HCT116 (cell line): ENCODE measurements at regions not wholly inside any gene's neighbourhood (a gene's known extent, or its start where the extent isn't known, plus 50 kb on each side); places are given as distances from the start of the nearest gene placed in this dataset.

Experiments used
- ATAC-seq: fragments of 200-7000 bp; cut with Tn5 transposase; 2 replicates; pipeline ENCODE4 v1.9.1; 2020; ENCODE audit warnings: mild to moderate bottlenecking, moderate library complexity
- BruUV-seq: library from RNA; stranded (reverse); fragments of 400-500 nt; replicated peaks from 2 replicates; lab custom pipeline; 2021; lab: Mats Ljungman, UMichigan
- CTCF ChIA-PET: fragments of 300-600 bp; sonication (Branson Sonifier 250); formaldehyde crosslinking; loops from one replicate; lab custom pipeline; 2021; ENCODE audit warnings: antibody characterized with exemption; lab: Charles Lee
- POLR2A ChIA-PET: fragments of 300-600, 350-600 bp; sonication (Branson Sonifier 250); formaldehyde crosslinking; loops from one replicate; lab custom pipeline; 2021; ENCODE audit warnings: antibody characterized with exemption; lab: Charles Lee
- RAD21 ChIA-PET, 2 experiments: fragments of 300-600 bp; sonication (Branson Sonifier 250); formaldehyde crosslinking; loops; one replicate each; lab custom pipeline; 2023; ENCODE audit warnings: low total read pairs in 2 of 2; ENCODE audit not compliant: uncharacterized antibody in 2 of 2, unreplicated experiment in 2 of 2, low non-redundant PET in 1 of 2; lab: Charles Lee
- DNase-seq: peaks from one replicate; pipeline ENCODE4 v3.0.0-alpha.2; 2010; ENCODE audit warnings: low read depth, low spot score
- H2AFZ ChIP-seq: fragments of 200-600 bp; shearing (Covaris generic), sonication (generic); 2 replicates; pipeline ENCODE4 v1.6.1; 2017; ENCODE audit warnings: low read depth, mixed run types, mixed read lengths, antibody characterized with exemption, low read length; ENCODE audit not compliant: poor library complexity, severe bottlenecking
- H3K27ac ChIP-seq: 2 replicates; pipeline ENCODE4 v1.5.1; 2012; ENCODE audit warnings: low read depth, low read length
- H3K27me3 ChIP-seq: fragments of 200-600 bp; sonication (generic); 2 replicates; pipeline ENCODE4 v1.6.1; 2016; ENCODE audit warnings: mixed run types, low read length, mixed read lengths; ENCODE audit not compliant: insufficient read depth
- H3K36me3 ChIP-seq, 2 experiments: fragments of 200-500 bp in 1 of 2; fragments of 200-600 bp in 1 of 2; sonication (Bioruptor generic) in 1 of 2; sonication (generic) in 1 of 2; 2 replicates each; pipeline versions ENCODE4 v1.5.1 to v1.6.1; 2014 to 2016; ENCODE audit warnings: low read length in 2 of 2, inconsistent platforms in 1 of 2, mixed read lengths in 1 of 2, mixed run types in 1 of 2; ENCODE audit not compliant: insufficient read depth in 2 of 2, control insufficient read depth in 1 of 2
- H3K4me1 ChIP-seq, 2 experiments: fragments of 200-600 bp in 1 of 2; sonication (generic) in 1 of 2; 2 replicates each; pipeline versions ENCODE4 v1.5.1 to v1.6.1; 2012 to 2017; ENCODE audit warnings: low read length in 2 of 2, inconsistent platforms in 1 of 2, mild to moderate bottlenecking in 1 of 2, mixed read lengths in 1 of 2, mixed run types in 1 of 2, moderate library complexity in 1 of 2; ENCODE audit not compliant: insufficient read depth in 2 of 2, control insufficient read depth in 1 of 2
- H3K4me2 ChIP-seq: fragments of 200-600 bp; sonication (generic); 2 replicates; pipeline ENCODE4 v1.6.1; 2017; ENCODE audit warnings: mixed run types, low read length, mixed read lengths
- H3K4me3 ChIP-seq, 2 experiments: fragments of 200-600 bp in 1 of 2; sonication (generic) in 1 of 2; replicated peaks in 1 of 2; 2 replicates each; pipeline ENCODE4 v1.5.1; 2011 to 2016; ENCODE audit warnings: low read length in 2 of 2, control low read depth in 1 of 2, low read depth in 1 of 2, mild to moderate bottlenecking in 1 of 2, mixed read lengths in 1 of 2, mixed run types in 1 of 2
- H3K79me2 ChIP-seq: fragments of 200-600 bp; sonication (generic); 2 replicates; pipeline ENCODE4 v1.6.1; 2017; ENCODE audit warnings: mild to moderate bottlenecking, mixed run types, low read length, moderate library complexity, mixed read lengths; ENCODE audit not compliant: insufficient read depth
- H3K9ac ChIP-seq: fragments of 200-600 bp; sonication (generic); 2 replicates; pipeline ENCODE4 v1.6.1; 2016; ENCODE audit warnings: low read length, mixed read lengths
- H3K9me2 ChIP-seq: fragments of 200-600 bp; sonication (generic), shearing (Covaris generic); 2 replicates; pipeline ENCODE4 v1.6.1; 2017; ENCODE audit warnings: mixed run types, mild to moderate bottlenecking, moderate library complexity; ENCODE audit not compliant: insufficient read depth
- H3K9me3 ChIP-seq, 2 experiments: fragments of 200-500 bp in 1 of 2; fragments of 200-600 bp in 1 of 2; sonication (Bioruptor generic) in 1 of 2; sonication (generic) in 1 of 2; 2 replicates each; pipeline ENCODE4 v1.6.1; 2014 to 2017; ENCODE audit warnings: low read length in 2 of 2, mixed read lengths in 2 of 2, inconsistent platforms in 1 of 2, low read depth in 1 of 2, mild to moderate bottlenecking in 1 of 2, mixed run types in 1 of 2, moderate library complexity in 1 of 2; ENCODE audit not compliant: control insufficient read depth in 1 of 2, insufficient read depth in 1 of 2
- H4K20me1 ChIP-seq: fragments of 200-600 bp; sonication (generic), shearing (Covaris generic); 2 replicates; pipeline ENCODE4 v1.6.1; 2017; ENCODE audit warnings: mixed run types, mild to moderate bottlenecking, moderate library complexity; ENCODE audit not compliant: insufficient read depth
- CBX3 ChIP-seq: IDR thresholded peaks from 2 replicates; pipeline ENCODE4 v1.6.1; 2012; ENCODE audit warnings: low read depth
- EGR1 ChIP-seq: IDR thresholded peaks from 2 replicates; pipeline ENCODE4 v1.6.1; 2012; ENCODE audit warnings: low read depth
- FOSL1 ChIP-seq: IDR thresholded peaks from 2 replicates; pipeline ENCODE4 v1.6.1; 2012; ENCODE audit warnings: low read depth
- SIN3A ChIP-seq: IDR thresholded peaks from 2 replicates; pipeline ENCODE4 v1.6.1; 2012; ENCODE audit warnings: low read depth
- YY1 ChIP-seq: IDR thresholded peaks from 2 replicates; pipeline ENCODE4 v1.6.1; 2011; ENCODE audit warnings: low read length, low read depth, moderate library complexity, mild to moderate bottlenecking; ENCODE audit not compliant: insufficient replicate concordance; ENCODE audit errors: extremely low read depth
- ZFX ChIP-seq: fragments of 450-650 bp; IDR thresholded peaks from 2 replicates; pipeline ENCODE4 v1.6.1; 2017
- intact Hi-C: fragments of 100-400 bp; cut with micrococcal nuclease; formaldehyde crosslinking; loops from 2 replicates; pipeline ENCODE4 v1.10.0; 2022
- TF ChIP-seq, protein P1 (sequence below): IDR thresholded peaks from 2 replicates; pipeline ENCODE4 v1.6.1; 2011; ENCODE audit warnings: mild to moderate bottlenecking, low read length, moderate library complexity; ENCODE audit not compliant: insufficient replicate concordance; ENCODE audit errors: extremely low read depth
- TF ChIP-seq, protein P2 (sequence below): IDR thresholded peaks from 2 replicates; pipeline ENCODE4 v1.6.1; 2012

GRCh38 chr10:2201534-2202099 lies 464.3 kb upstream of the ADARB2 start:
- H3K9me3 ChIP-seq: peaks cover 7 to 19% of the 10 kb centered on the region in 2 experiments; a peak in 2 of 4 replicates
- DNase-seq (no peak), ATAC-seq (no peak)
- ChIA-PET CTCF (no interaction called here), POLR2A (no interaction called here), RAD21 (no interaction called here)
- H3K4me1 ChIP-seq: no peaks in the 10 kb centered on the region
- no peaks in the 10 kb centered on the region for H4K20me1 ChIP-seq
- no peak overlapping the region for H3K27ac ChIP-seq
- H3K4me3 ChIP-seq: no peak overlapping the region
- no TSS peak for BruUV-seq
- no peaks in the 10 kb centered on the region for H3K9me2 ChIP-seq
- H3K36me3 ChIP-seq: no peaks in the 10 kb centered on the region
- H2AFZ ChIP-seq: no peak overlapping the region
- intact Hi-C loops: no loop called here
- no peaks in the 10 kb centered on the region for H3K79me2 ChIP-seq
- H3K27me3 ChIP-seq: no peaks in the 10 kb centered on the region
- TF ChIP-seq EGR1 (no peak), YY1 (no peak)
- H3K4me2 ChIP-seq: no peak overlapping the region
- H3K9ac ChIP-seq: no peak overlapping the region

GRCh38 chr10:2197663-2198062 lies 460.3 kb upstream of the ADARB2 start:
- RAD21 ChIA-PET: no interaction called here

More at GRCh38 chr10:2197663-2198062, 460.3 kb upstream of the ADARB2 start:
- Histone ChIP-seq H2AFZ (no peak overlapping the region), H3K27me3 (no peaks in the 10 kb centered on the region), H3K4me1 (no peaks in the 10 kb centered on the region), H3K4me3 (no peak overlapping the region), H3K79me2 (no peaks in the 10 kb centered on the region), H3K27ac (no peak overlapping the region), H3K36me3 (no peaks in the 10 kb centered on the region), H4K20me1 (no peaks in the 10 kb centered on the region), H3K9me3 (peaks cover 11 to 29% of the 10 kb centered on the region in 2 experiments; a peak in 2 of 4 replicates), H3K4me2 (no peak overlapping the region), H3K9me2 (no peaks in the 10 kb centered on the region), H3K9ac (no peak overlapping the region)
- CTCF ChIA-PET: no interaction called here
- TF ChIP-seq, protein P1, sequence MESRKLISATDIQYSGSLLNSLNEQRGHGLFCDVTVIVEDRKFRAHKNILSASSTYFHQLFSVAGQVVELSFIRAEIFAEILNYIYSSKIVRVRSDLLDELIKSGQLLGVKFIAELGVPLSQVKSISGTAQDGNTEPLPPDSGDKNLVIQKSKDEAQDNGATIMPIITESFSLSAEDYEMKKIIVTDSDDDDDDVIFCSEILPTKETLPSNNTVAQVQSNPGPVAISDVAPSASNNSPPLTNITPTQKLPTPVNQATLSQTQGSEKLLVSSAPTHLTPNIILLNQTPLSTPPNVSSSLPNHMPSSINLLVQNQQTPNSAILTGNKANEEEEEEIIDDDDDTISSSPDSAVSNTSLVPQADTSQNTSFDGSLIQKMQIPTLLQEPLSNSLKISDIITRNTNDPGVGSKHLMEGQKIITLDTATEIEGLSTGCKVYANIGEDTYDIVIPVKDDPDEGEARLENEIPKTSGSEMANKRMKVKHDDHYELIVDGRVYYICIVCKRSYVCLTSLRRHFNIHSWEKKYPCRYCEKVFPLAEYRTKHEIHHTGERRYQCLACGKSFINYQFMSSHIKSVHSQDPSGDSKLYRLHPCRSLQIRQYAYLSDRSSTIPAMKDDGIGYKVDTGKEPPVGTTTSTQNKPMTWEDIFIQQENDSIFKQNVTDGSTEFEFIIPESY: no peak
- TF ChIP-seq, protein P2, sequence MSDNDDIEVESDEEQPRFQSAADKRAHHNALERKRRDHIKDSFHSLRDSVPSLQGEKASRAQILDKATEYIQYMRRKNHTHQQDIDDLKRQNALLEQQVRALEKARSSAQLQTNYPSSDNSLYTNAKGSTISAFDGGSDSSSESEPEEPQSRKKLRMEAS: no peak
- no peak for TF ChIP-seq SIN3A
- no peak for TF ChIP-seq YY1
- no peak for TF ChIP-seq ZFX
- no peak for TF ChIP-seq CBX3
- TF ChIP-seq FOSL1: no peak
- TF ChIP-seq EGR1: no peak
- DNase-seq (no peak), ATAC-seq (no peak)
- intact Hi-C loops: no loop called here
- no TSS peak for BruUV-seq
- POLR2A ChIA-PET: no interaction called here
